GM12864 (cell line): ENCODE measurements at regions not wholly inside any gene's neighbourhood (a gene's known extent, or its start where the extent isn't known, plus 50 kb on each side); places are given as distances from the start of the nearest gene placed in this dataset.

Experiments
- DNase-seq: peaks from one replicate; pipeline ENCODE4 v3.0.0-alpha.2; 2011; ENCODE audit warnings: low read depth
- H3K4me3 ChIP-seq: 2 replicates; pipeline ENCODE4 v1.5.1; 2011; ENCODE audit warnings: mild to moderate bottlenecking, low read depth, low read length, control low read depth
- TF ChIP-seq, protein P1 (sequence below): IDR thresholded peaks from 2 replicates; pipeline ENCODE4 v1.5.1; 2011; ENCODE audit warnings: low read depth, mild to moderate bottlenecking, moderate library complexity, low read length, control low read depth, inconsistent platforms; ENCODE audit errors: missing control alignments

DNA sequence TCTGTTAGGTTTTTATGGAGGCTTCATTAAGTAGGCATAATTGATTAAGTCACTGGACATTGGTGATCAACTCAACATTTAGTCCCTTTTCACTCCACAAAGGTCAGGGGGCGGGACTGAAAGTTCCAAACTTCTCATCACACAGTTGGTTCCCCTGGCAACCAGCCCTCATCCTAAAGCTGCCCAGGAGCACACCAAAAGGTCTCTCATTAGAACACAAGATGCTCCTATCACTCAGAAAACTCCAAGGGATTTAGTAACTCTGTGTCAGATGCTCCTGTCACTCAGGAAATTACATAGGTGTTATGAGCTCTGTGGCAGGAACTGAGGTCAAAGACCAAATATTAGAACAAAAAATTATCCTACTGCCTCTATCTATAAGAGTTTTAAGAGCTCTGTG, 321.5 kb downstream of the OTOL1 start:
- DNase-seq: no peak
- no peak overlapping the region for H3K4me3 ChIP-seq
- TF ChIP-seq, protein P1, sequence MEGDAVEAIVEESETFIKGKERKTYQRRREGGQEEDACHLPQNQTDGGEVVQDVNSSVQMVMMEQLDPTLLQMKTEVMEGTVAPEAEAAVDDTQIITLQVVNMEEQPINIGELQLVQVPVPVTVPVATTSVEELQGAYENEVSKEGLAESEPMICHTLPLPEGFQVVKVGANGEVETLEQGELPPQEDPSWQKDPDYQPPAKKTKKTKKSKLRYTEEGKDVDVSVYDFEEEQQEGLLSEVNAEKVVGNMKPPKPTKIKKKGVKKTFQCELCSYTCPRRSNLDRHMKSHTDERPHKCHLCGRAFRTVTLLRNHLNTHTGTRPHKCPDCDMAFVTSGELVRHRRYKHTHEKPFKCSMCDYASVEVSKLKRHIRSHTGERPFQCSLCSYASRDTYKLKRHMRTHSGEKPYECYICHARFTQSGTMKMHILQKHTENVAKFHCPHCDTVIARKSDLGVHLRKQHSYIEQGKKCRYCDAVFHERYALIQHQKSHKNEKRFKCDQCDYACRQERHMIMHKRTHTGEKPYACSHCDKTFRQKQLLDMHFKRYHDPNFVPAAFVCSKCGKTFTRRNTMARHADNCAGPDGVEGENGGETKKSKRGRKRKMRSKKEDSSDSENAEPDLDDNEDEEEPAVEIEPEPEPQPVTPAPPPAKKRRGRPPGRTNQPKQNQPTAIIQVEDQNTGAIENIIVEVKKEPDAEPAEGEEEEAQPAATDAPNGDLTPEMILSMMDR: no peak

DNA sequence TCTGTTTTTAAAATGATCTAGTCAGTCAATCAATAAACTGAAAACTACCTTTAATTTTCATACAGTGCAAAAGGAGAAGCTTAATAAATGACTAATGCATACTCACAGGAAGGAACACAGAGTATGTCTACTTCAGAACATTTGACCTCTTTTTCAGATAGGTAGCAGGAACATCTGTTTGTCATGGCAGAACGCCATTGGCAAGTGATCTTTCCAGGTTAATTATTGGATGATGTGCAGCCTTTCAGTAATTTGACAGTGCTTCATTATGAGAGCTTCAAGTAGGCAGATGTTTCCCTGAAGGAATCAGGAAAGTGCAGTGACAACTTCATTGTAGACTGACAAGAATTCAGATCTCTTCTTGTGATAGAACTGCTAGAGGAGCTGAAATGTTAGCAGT, 325.0 kb downstream of the OTOL1 start:
- no peak for DNase-seq
- TF ChIP-seq, protein P1: no peak

DNA sequence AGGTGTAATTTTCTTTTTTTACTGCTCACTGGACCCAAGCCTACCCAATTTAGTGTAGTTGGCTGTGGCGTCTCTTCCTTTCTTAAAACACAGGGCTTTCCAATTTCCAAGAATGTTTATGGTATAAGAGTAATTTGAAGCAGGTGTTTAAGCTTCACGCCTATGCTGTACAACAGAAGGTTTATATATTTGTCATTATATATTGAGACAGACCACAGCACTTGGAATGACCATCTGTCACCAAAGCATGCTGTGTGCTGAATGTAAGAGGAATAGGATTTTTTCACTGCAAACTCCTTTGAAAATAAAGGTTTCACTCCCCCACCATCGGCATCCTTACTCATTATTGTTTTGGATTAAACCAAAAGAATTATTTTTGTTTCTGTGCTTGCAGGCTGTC, 325.7 kb downstream of the OTOL1 start:
- H3K4me3 ChIP-seq: no peak overlapping the region
- no peak for DNase-seq
- TF ChIP-seq, protein P1: no peak

More for the DNA sequence above, 325.0 kb downstream of the OTOL1 start:
- H3K4me3 ChIP-seq: no peak overlapping the region

DNA sequence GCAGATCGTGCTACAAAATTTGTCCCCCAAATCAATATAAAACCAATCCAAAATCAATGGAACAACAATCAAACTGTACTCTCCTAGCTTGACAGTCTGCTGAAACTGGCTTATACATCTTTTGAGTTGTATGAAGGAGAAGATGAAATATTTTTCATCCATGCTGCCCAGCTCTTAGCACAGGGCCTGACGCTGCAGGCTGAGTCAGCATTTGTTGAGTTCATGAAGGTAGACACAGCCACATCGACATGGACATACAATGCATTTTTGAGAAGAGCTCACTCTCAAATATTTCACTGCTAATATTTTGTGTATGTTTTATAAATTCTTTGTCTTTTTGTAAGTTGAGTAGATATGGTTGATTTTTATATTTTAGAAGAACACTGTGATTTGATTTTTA, 327.3 kb downstream of the OTOL1 start:
- TF ChIP-seq, protein P1: no peak
- DNase-seq: no peak
- no peak overlapping the region for H3K4me3 ChIP-seq

DNA sequence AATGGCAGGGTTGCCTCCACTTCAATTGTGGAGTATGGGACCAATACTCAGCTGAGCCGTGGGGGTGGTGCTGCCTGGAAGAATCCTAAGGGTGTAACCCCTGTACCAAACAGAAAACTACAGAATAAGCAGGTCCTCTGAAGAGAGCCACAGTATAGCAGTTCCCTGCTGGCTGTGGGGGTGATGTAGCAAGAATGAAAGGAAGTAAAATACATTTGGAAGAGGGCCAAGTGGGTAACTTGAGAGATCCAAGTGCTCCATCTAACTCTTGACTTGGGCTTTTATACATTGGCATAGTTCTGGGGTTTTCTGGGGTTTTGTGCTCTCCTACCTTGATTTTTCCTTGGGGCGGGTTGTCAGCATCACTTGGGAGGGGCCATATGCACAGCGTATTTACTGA, 341.4 kb downstream of the OTOL1 start:
- TF ChIP-seq, protein P1: no peak
- DNase-seq: no peak
- H3K4me3 ChIP-seq: no peak overlapping the region

DNA sequence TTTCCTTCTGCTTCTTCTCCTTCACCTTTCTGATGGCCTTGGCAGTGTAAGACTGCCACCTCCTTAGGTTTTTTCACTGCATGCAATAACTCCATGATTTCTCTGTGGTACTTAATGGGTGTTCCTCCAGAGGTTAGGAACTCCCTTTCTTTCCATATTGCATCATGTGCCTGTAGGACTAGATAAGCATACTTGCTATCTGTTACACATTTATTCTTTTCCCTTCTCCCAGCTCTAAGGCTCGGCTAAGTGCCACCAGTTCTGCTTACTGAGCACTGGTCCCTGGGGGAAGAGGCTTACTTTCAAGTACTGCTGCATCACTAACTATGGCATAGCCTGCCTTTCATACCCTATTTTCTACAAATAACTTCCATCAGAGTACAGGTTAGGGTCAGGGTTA, 351.8 kb downstream of the OTOL1 start:
- no peak overlapping the region for H3K4me3 ChIP-seq
- TF ChIP-seq, protein P1: no peak
- DNase-seq: no peak

DNA sequence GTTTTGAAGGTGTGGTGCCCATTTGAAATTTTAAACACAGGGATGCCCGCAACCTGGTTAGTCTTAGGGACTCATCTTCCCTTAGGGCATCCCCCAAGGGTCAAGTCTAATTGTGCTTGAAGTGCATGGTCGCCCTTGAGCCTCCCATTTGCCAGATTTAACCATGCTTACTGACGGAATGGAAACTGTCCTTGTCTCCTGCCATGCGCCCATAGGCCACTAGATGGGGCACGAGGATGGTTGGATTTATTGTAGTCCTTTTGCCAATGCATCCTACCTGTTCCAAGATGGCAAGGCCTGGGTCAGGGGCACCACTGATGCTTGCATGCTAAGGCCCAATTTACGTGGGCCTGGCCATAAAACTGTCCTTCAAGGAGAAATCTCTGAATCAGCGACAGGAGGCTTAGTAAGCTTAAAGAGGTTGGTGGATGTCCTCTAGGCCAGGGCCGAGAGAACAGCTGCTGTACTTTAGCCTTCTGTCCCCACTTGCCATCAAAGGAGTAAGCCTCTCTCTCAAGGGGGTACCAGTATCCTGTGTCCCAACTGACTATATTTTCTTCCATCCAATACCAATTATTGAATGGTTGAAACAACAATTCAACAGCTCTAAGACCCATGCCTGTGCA, 355.4 kb downstream of the OTOL1 start:
- H3K4me3 ChIP-seq: no peak overlapping the region
- TF ChIP-seq, protein P1: peak; percentile 87
- DNase-seq: peak; percentile 10
